SK-N-SH (cell line): ENCODE measurements at regions not wholly inside any gene's neighbourhood (a gene's known extent, or its start where the extent isn't known, plus 50 kb on each side); places are given as distances from the start of the nearest gene placed in this dataset.

Source experiments
- CTCF ChIA-PET: fragments of 300-600, 350-600 bp; formaldehyde crosslinking; extraction: SDS; loops from one replicate; lab custom pipeline; 2021; lab: Yijun Ruan, JAX
- POLR2A ChIA-PET: fragments of 350-600 bp; sonication (Branson Sonifier 250); formaldehyde crosslinking; extraction: SDS; loops from one replicate; lab custom pipeline; 2020; ENCODE audit warnings: antibody characterized with exemption, inconsistent platforms; lab: Yijun Ruan, JAX
- DNase-seq: peaks from one replicate; pipeline ENCODE4 v3.0.0; 2012
- H2AFZ ChIP-seq: fragments of 200-600 bp; sonication (generic); 2 replicates; pipeline ENCODE4 v1.8.1; 2016; ENCODE audit warnings: antibody characterized with exemption, mild to moderate bottlenecking, low read depth
- H3F3A ChIP-seq: fragments of 200-600 bp; sonication (generic); replicated peaks from 2 replicates; pipeline ENCODE3; 2016; ENCODE audit warnings: antibody characterized with exemption, mild to moderate bottlenecking; ENCODE audit not compliant: insufficient read depth
- H3K27ac ChIP-seq, 2 experiments: fragments of 200-500 bp in 1 of 2; fragments of 200-600 bp in 1 of 2; sonication (Bioruptor generic) in 1 of 2; sonication (generic), shearing (Covaris generic) in 1 of 2; 2 replicates each; pipeline versions ENCODE4 v1.5.1 to v1.6.1; 2014 to 2016; ENCODE audit warnings: low read depth in 2 of 2, inconsistent platforms in 1 of 2, low read length in 1 of 2, mild to moderate bottlenecking in 1 of 2, mixed read lengths in 1 of 2
- H3K27me3 ChIP-seq: fragments of 200-600 bp; sonication (generic), shearing (Covaris generic); 2 replicates; pipeline ENCODE4 v1.6.1; 2016; ENCODE audit warnings: mixed run types; ENCODE audit not compliant: insufficient read depth
- H3K36me3 ChIP-seq, 2 experiments: fragments of 200-500 bp in 1 of 2; fragments of 200-600 bp in 1 of 2; sonication (Bioruptor generic) in 1 of 2; sonication (generic) in 1 of 2; replicated peaks in 1 of 2; 2 replicates each; pipeline versions ENCODE3 to v1.5.1; 2014 to 2016; ENCODE audit warnings: low read length in 1 of 2, mild to moderate bottlenecking in 1 of 2; ENCODE audit not compliant: insufficient read depth in 2 of 2, control insufficient read depth in 1 of 2
- H3K4me1 ChIP-seq, 2 experiments: fragments of 200-500 bp in 1 of 2; fragments of 200-600 bp in 1 of 2; sonication (Bioruptor generic) in 1 of 2; sonication (generic), shearing (Covaris generic) in 1 of 2; 2 replicates each; pipeline versions ENCODE4 v1.5.1 to v1.6.1; 2014 to 2016; ENCODE audit warnings: low read depth in 1 of 2, low read length in 1 of 2, mixed run types in 1 of 2; ENCODE audit not compliant: insufficient read depth in 2 of 2, control insufficient read depth in 1 of 2
- H3K4me2 ChIP-seq: fragments of 200-600 bp; sonication (generic), shearing (Covaris generic); 2 replicates; pipeline ENCODE4 v1.6.1; 2017; ENCODE audit warnings: mixed run types
- H3K4me3 ChIP-seq, 2 experiments: fragments of 200-500 bp in 1 of 2; fragments of 200-600 bp in 1 of 2; sonication (Bioruptor generic) in 1 of 2; sonication (generic), shearing (Covaris generic) in 1 of 2; 2 replicates each; pipeline versions ENCODE4 v1.5.1 to v1.8.1; 2014 to 2016; ENCODE audit warnings: low read depth in 2 of 2, inconsistent platforms in 1 of 2, low read length in 1 of 2, mild to moderate bottlenecking in 1 of 2, mixed read lengths in 1 of 2, moderate library complexity in 1 of 2
- H3K79me2 ChIP-seq: fragments of 200-600 bp; sonication (generic); 2 replicates; pipeline ENCODE4 v1.8.1; 2017; ENCODE audit warnings: mild to moderate bottlenecking; ENCODE audit not compliant: insufficient read depth
- H3K9ac ChIP-seq: fragments of 200-600 bp; sonication (generic); 2 replicates; pipeline ENCODE4 v1.6.1; 2017; ENCODE audit warnings: mixed run types
- H3K9me2 ChIP-seq: fragments of 200-600 bp; sonication (generic); 2 replicates; pipeline ENCODE4 v1.6.1; 2017; ENCODE audit warnings: mixed run types
- H3K9me3 ChIP-seq: fragments of 200-600 bp; sonication (generic); 2 replicates; pipeline ENCODE4 v1.6.1; 2017; ENCODE audit warnings: mixed run types, mild to moderate bottlenecking, moderate library complexity
- H4K20me1 ChIP-seq: fragments of 200-600 bp; sonication (generic); 2 replicates; pipeline ENCODE4 v1.6.1; 2017; ENCODE audit warnings: mild to moderate bottlenecking, mixed run types; ENCODE audit not compliant: insufficient read depth
- CHD2 ChIP-seq: fragments of 150-350 bp; IDR thresholded peaks from 2 replicates; pipeline ENCODE4 v1.6.1; 2018; ENCODE audit warnings: low read length; ENCODE audit not compliant: partially characterized antibody
- EP300 ChIP-seq, 2 experiments: IDR thresholded peaks; 2 replicates each; pipeline versions ENCODE4 v1.4.0 to v1.6.1; 2012; ENCODE audit warnings: borderline replicate concordance in 1 of 2, low read depth in 1 of 2, low read length in 1 of 2
- EZH2phosphoT487 ChIP-seq: fragments of 200-600 bp; sonication (generic); IDR thresholded peaks from 2 replicates; pipeline ENCODE4 v1.6.1; 2017; ENCODE audit warnings: low read depth, mixed run types, mild to moderate bottlenecking, antibody characterized with exemption, moderate library complexity, borderline replicate concordance
- FOXJ3 ChIP-seq: sonication (generic); formaldehyde crosslinking; IDR thresholded peaks from 2 replicates; pipeline ENCODE4 v1.5.1; 2020; ENCODE audit warnings: mild to moderate bottlenecking, missing genetic modification reagents
- MXI1 ChIP-seq: IDR thresholded peaks from 2 replicates; pipeline ENCODE4 v1.6.1; 2012; ENCODE audit warnings: mild to moderate bottlenecking, low read depth, low read length, improper control_type of control experiment
- POLR2AphosphoS5 ChIP-seq: IDR thresholded peaks from 2 replicates; pipeline ENCODE4 v1.6.1; 2012; ENCODE audit warnings: low read depth, low read length
- RCOR1 ChIP-seq: fragments of 150-350 bp; IDR thresholded peaks from 2 replicates; pipeline ENCODE4 v1.6.1; 2017; ENCODE audit warnings: antibody characterized with exemption, low read length
- SMC3 ChIP-seq: IDR thresholded peaks from 2 replicates; pipeline ENCODE4 v1.6.1; 2012; ENCODE audit warnings: low read depth, low read length, improper control_type of control experiment
- TCF12 ChIP-seq: IDR thresholded peaks from 2 replicates; pipeline ENCODE4 v1.4.0; 2012
- YY1 ChIP-seq: IDR thresholded peaks from 2 replicates; pipeline ENCODE4 v1.4.0; 2012; ENCODE audit warnings: low read depth, mild to moderate bottlenecking
- WGBS: methylation state at CpG from one replicate; pipeline ENCODE4 v1.1.6; 2017; ENCODE audit warnings: low lambda C conversion rate; 5-methylcytosine and 5-hydroxymethylcytosine counted together
- TF ChIP-seq, protein P1 (sequence below): IDR thresholded peaks from 2 replicates; pipeline ENCODE4 v1.4.0; 2012; ENCODE audit warnings: low read depth, borderline replicate concordance
- TF ChIP-seq, protein P2 (sequence below): fragments of 200-600 bp; sonication (generic); IDR thresholded peaks from 2 replicates; pipeline ENCODE4 v1.6.1; 2017; ENCODE audit warnings: antibody characterized with exemption, mild to moderate bottlenecking, moderate library complexity
- TF ChIP-seq, protein P3 (sequence below): IDR thresholded peaks from 2 replicates; pipeline ENCODE4 v1.4.0; 2012; ENCODE audit warnings: low read depth, borderline replicate concordance

GRCh38 chr10:10765017-10765416 lies 252.7 kb upstream of the CELF2 start:
- no peak overlapping the region for H2AFZ ChIP-seq
- TF ChIP-seq EZH2phosphoT487 = no peak
- TF ChIP-seq RCOR1 = no peak
- TF ChIP-seq, protein P1, sequence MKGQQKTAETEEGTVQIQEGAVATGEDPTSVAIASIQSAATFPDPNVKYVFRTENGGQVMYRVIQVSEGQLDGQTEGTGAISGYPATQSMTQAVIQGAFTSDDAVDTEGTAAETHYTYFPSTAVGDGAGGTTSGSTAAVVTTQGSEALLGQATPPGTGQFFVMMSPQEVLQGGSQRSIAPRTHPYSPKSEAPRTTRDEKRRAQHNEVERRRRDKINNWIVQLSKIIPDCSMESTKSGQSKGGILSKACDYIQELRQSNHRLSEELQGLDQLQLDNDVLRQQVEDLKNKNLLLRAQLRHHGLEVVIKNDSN = no peak
- TF ChIP-seq SMC3 = no peak
- TF ChIP-seq YY1 = no peak
- no peak for TF ChIP-seq TCF12
- TF ChIP-seq FOXJ3 = no peak
- TF ChIP-seq, protein P2, sequence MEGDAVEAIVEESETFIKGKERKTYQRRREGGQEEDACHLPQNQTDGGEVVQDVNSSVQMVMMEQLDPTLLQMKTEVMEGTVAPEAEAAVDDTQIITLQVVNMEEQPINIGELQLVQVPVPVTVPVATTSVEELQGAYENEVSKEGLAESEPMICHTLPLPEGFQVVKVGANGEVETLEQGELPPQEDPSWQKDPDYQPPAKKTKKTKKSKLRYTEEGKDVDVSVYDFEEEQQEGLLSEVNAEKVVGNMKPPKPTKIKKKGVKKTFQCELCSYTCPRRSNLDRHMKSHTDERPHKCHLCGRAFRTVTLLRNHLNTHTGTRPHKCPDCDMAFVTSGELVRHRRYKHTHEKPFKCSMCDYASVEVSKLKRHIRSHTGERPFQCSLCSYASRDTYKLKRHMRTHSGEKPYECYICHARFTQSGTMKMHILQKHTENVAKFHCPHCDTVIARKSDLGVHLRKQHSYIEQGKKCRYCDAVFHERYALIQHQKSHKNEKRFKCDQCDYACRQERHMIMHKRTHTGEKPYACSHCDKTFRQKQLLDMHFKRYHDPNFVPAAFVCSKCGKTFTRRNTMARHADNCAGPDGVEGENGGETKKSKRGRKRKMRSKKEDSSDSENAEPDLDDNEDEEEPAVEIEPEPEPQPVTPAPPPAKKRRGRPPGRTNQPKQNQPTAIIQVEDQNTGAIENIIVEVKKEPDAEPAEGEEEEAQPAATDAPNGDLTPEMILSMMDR = no peak
- TF ChIP-seq EP300 (IDR thresholded peaks at IDR 0.05; ENCODE audit: borderline replicate concordance in 1 of 2, low read depth in 1 of 2, low read length in 1 of 2) = no peak
- no peak overlapping the region for H3K4me2 ChIP-seq
- ChIA-PET CTCF (no interaction called here), POLR2A (no interaction called here)
- no peak overlapping the region for H3K4me3 ChIP-seq
- WGBS = 18% methylated on average over 7 of the region's 7 CpGs
- no peaks in the 10 kb centered on the region for H3K4me1 ChIP-seq
- H3K9me2 ChIP-seq = no peaks in the 10 kb centered on the region
- H3K27ac ChIP-seq = no peak overlapping the region
- no peaks in the 10 kb centered on the region for H3K9me3 ChIP-seq
- no peaks in the 10 kb centered on the region for H3F3A ChIP-seq
- H3K79me2 ChIP-seq = no peaks in the 10 kb centered on the region
- DNase-seq = no peak
- no peaks in the 10 kb centered on the region for H4K20me1 ChIP-seq
- no peaks in the 10 kb centered on the region for H3K36me3 ChIP-seq
- H3K9ac ChIP-seq = no peak overlapping the region
- H3K27me3 ChIP-seq = no peaks in the 10 kb centered on the region

DNA sequence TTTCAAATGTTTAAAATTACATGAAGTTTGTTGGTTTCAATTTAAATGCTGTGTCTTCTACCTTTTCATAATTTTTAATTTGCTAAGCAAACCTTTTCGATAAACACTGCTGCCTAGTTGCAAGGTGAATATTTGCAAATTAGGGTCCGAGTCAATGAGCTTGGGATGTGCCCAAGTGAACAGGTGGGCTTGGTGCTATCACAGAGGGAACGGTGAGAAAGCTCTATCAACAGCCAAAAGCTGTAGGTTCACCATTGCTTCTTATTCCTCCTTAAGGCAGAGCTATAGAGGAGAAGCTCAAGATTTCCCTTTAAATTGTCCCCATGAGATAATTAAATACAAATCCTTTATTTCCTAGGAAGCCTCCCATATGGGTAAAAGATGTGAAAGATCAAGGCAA lies 245.3 kb upstream of the CELF2 start:
- no peaks in the 10 kb centered on the region for H3K9me3 ChIP-seq
- no peak overlapping the region for H2AFZ ChIP-seq
- no peaks in the 10 kb centered on the region for H3K36me3 ChIP-seq
- no peaks in the 10 kb centered on the region for H3K9me2 ChIP-seq
- 8% methylated on average over 3 of the region's 3 CpGs for WGBS
- no peaks in the 10 kb centered on the region for H3K79me2 ChIP-seq
- no peaks in the 10 kb centered on the region for H4K20me1 ChIP-seq
- H3K4me3 ChIP-seq = no peak overlapping the region
- POLR2A ChIA-PET = no interaction called here
- no peak overlapping the region for H3K4me2 ChIP-seq
- no peaks in the 10 kb centered on the region for H3K4me1 ChIP-seq
- H3K27me3 ChIP-seq = no peaks in the 10 kb centered on the region
- H3K9ac ChIP-seq = no peak overlapping the region
- DNase-seq = no peak
- H3F3A ChIP-seq = no peaks in the 10 kb centered on the region
- CTCF ChIA-PET = no interaction called here
- H3K27ac ChIP-seq = no peak overlapping the region
- TF ChIP-seq, protein P3, sequence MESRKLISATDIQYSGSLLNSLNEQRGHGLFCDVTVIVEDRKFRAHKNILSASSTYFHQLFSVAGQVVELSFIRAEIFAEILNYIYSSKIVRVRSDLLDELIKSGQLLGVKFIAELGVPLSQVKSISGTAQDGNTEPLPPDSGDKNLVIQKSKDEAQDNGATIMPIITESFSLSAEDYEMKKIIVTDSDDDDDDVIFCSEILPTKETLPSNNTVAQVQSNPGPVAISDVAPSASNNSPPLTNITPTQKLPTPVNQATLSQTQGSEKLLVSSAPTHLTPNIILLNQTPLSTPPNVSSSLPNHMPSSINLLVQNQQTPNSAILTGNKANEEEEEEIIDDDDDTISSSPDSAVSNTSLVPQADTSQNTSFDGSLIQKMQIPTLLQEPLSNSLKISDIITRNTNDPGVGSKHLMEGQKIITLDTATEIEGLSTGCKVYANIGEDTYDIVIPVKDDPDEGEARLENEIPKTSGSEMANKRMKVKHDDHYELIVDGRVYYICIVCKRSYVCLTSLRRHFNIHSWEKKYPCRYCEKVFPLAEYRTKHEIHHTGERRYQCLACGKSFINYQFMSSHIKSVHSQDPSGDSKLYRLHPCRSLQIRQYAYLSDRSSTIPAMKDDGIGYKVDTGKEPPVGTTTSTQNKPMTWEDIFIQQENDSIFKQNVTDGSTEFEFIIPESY = no peak
- TF ChIP-seq YY1 (no peak), EP300 (IDR thresholded peaks at IDR 0.05; ENCODE audit: borderline replicate concordance in 1 of 2, low read depth in 1 of 2, low read length in 1 of 2) (no peak), RCOR1 (no peak), POLR2AphosphoS5 (no peak), CHD2 (no peak), MXI1 (no peak)
